C1 segment of cervical spinal cord (tissue), 14 donors: ENCODE measurements at regions not wholly inside any gene's neighbourhood (a gene's known extent, or its start where the extent isn't known, plus 50 kb on each side); places are given as distances from the start of the nearest gene placed in this dataset.
"Not testable (repeated sequence)": the region's sequence is repeated elsewhere in the genome, so short reads cannot be mapped to it uniquely, and the experiment has no call there.

Experiments
- DNase-seq, 14 donors: peaks; one replicate each; lab custom pipeline; 2025; lab: John Stamatoyannopoulos, UW

DNA sequence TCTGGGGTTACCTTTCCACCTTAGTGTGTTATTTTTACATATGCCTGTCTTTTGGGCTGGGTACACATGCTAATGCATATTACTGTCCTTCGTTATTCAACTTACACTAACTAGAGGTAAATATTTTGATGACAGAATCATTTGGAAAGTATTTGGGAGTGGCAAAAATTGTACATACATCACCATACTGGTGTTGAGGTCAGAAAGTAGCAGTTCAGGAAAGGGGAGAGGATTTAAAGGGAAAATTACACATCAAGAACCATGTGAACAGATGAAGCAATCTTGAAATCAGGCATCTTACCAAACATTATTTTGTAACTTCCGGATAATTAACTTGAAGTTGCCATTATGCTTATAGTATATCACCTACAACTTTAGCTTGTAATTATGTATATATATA lies 379.7 kb downstream of the RND3 start:
- no peak for DNase-seq

DNA sequence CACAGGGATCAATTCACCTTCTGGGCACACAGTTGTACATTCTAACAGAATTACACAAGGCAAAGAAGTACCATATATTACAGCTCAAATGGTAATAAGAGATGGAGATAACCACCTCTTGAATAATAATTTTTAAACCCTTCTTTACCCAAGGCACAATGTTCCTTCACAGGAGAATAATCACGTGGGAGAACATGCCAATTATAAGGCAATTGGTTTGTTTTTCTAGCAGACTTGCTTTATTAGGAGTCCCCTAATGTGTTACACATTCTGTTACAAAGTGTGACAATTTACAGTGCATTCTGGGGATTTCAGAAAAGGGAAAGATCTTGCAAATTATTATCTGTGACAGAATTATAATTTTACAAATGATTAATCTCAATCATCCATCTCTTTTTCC lies 380.3 kb downstream of the RND3 start:
- DNase-seq: no peak

DNA sequence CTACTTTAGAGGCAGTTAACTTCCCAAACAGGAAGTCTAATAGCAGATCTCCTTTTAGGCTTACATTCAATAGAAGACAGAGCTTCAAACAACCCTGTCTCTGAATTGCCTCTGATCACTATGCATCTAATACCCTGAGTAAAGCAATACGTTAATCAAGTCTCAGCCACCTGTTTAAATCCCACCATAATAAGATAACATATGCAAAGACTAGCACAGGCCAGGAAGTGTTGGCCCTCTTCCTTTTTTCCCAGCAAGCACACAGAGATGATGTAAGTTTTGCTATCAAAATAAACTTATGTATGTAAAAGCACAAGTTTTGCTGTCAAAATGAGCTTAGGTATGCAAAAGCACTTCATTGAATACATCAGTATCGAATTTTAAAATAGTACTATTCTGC lies 385.5 kb downstream of the RND3 start:
- DNase-seq: no peak

DNA sequence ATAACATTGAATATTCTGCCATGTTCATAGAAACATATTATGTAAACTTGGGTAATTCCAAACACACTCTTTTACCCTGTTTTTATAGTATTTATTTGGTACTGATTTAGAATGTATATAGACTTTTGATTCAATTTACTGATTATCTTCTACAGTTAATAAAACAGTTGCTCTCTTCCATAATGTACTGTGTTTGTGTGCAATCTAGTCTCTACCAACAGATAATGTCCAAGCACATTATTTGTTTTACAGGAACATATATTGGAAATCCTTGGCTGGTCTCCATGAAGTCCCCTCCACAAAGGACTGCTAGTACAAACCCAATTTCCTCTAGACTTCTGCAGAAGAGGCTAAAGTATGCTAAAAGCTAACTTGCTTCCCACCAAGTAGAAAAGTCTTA lies 386.6 kb downstream of the RND3 start:
- DNase-seq: no peak

DNA sequence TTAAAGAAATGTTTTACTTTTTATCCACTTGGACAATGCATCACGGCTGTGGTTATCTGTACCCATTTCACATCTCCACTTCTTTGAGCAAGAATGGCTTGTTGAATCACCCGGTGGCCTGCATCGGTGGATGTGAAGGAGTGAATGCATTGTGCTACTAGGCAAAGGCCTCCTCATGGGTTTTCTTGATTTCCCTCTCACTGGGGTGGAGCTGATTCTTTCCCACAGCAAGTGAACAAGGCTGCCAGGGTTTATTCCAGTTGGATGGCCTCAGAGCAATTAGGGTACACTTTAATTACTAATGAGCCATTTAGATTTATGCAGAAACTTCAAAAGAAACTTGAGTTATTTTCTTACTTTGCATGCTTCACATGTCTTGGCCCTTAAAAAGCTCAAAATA lies 387.1 kb downstream of the RND3 start:
- no peak for DNase-seq

DNA sequence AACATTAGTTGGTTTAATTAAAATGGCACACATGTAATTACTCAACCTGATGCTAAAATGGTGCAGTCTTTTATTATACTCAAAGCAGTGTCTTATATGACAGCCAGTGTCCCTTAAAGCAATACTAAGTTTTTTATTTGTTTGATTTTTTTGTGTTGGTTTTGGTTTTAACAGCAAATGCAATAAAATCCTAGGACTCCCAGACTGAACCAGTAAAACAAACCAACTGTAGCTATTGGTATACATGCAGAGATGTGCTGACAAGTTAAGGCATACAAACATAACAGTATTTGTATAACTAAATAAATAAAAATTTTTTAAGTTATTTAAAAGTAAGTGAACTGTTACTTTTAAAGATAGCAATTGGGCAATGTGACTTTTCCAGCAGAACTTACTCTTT lies 387.7 kb downstream of the RND3 start:
- DNase-seq: no peak

DNA sequence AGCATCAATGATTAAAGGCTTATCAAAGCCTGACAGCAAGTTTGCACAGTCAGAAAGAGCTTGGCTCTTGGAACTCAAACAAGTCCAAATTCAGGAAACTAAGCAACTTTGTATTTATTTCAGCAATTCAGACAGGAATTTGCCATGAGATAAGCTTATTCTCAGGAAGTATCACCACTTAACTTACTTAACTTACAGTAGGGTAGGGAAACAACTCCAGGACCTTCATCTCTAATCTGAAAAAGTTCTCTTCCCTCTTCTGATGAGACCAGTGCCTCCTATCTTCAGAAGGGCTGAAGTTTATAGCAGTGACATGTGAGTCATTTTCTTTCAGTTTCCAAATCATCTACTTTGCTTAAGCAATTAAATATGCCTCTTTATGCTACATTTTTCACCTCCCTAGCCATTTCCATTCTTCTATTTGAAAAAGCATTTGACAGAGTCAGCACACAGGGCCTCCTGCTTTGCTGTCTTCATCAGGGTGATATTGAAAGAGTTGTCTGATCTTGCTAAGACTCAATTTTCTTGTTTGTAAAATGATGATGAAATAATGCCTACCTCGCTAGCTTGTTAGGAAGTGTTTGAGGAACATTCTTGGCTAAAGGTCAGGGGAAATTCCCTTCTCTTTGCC lies 389.5 kb downstream of the RND3 start:
- no peak for DNase-seq

DNA sequence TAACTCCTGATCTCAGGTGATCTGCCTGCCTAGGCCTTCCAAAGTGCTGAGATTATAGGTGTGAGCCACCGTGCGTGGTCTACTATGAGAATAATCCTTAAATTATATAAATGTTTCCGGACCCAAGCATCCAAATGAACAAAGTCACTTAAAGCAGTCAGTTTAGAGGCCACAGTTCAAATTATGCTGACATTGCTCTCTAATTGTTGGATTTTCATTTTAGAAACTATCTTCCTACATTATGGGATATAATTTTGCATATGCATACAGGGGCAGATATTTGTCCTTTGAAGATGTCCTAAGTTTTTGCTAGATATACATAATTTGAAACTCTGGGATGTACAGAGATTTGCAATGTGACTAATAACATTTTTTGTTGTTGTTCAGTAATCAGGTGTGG lies 390.1 kb downstream of the RND3 start:
- no peak for DNase-seq

DNA sequence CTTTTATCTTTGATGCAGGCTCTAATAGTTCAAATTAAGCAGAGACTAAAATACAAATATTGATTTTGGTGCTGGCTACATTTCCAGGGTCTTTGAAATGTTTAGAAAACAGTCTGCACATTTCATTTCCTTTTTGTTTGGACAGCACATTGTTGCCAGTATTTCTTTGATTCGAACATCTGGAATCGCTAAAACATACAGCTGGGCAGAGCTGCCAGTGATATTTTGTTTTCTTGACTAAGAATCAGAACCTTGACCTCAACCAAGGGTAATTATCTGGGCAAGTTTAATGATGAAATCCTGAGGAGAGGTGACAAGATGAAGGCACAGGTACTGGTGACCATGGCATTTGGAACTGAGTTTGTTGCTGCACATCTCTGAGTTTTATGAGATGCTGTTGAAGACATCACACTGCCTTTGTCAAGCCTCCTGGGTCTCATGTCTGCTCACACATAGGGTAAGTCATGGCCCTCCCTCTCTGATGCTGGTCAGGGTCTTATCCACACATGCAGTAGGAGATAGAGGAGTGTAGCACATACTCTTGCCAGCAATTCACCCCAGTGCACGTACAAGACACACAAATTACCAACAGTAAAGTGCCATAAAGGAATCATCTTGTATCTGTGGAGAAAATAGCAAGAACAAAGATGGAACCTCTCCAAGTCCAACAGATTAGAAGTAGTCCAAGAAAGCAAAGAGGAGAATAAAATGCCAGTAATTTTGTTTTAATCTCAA lies 391.9 kb downstream of the RND3 start:
- DNase-seq: no peak

DNA sequence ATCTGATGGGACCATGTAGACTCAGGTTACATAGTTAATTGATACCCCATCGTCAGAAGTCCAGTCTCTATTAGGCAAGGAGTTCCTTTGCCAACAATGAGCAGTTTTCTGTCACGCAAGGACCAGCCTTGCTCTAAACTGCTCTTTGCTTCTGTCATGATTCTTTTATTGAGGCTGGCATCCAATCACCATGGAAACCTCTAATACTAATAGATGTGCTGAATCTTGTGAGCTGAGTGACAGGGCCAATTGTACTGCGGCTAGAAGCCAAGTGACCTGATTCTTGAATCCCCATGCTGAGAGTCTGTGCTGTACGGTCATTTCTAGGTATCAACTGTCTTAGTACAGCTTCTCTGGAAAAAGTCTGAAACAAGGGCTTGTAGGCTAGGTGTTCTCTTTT lies 395.6 kb downstream of the RND3 start:
- peak in 1 of 14 donors; percentile 35 for DNase-seq

DNA sequence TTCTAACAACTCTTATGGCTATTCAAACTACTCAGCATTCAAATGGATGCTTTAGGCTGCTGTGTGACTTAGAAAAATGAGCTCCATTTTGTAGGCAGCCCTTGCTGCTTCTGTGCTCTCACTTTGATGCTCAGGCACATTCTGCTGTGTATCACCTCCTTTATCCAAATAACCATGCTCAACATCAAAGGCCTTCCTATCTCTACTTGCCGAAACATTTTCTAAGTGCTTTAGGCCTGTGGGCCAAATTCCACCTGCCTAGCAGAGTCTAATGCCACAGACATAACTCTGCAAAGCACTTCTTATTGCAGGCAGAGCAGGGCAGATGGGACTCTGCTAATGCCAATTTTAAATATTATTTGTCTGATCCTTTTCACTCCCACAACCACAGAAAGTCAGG lies 397.4 kb downstream of the RND3 start:
- no peak for DNase-seq

DNA sequence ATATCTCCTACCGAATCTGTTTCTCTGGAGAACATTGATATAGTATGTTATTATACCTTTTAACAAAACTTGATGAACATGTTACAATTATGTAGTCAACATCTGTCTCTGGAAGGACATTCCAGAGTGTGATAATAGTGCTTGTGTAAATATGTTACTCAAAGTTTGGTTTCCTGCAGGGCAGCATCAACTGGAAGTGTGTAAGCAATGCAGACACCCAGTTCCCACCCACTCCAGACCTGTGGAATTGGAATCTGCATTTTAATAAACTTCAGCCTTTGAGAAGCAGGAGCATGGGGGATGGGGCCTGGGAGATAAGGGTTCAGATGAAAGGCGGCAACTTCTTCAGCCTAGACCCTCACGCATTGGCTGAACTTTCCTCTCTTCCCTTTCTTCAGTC lies 398.9 kb downstream of the RND3 start:
- DNase-seq: no peak

DNA sequence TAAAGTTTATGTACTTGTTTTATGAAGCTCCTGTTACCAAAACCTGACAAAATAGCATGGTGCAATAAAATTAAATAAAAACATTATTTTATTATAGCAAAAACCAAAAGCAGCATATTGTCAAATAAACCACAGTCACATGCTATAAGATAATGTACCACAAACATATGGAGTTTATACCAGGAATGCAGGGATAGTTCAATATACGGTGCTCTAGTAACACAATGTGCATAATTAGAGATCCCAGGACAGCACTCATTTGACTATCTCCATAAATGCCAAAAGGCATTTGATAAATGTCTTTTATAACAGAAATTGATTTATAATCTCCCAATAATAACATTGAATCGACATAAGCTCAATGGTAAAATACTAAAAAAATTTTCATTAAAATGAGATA lies 402.0 kb downstream of the RND3 start:
- no peak for DNase-seq

DNA sequence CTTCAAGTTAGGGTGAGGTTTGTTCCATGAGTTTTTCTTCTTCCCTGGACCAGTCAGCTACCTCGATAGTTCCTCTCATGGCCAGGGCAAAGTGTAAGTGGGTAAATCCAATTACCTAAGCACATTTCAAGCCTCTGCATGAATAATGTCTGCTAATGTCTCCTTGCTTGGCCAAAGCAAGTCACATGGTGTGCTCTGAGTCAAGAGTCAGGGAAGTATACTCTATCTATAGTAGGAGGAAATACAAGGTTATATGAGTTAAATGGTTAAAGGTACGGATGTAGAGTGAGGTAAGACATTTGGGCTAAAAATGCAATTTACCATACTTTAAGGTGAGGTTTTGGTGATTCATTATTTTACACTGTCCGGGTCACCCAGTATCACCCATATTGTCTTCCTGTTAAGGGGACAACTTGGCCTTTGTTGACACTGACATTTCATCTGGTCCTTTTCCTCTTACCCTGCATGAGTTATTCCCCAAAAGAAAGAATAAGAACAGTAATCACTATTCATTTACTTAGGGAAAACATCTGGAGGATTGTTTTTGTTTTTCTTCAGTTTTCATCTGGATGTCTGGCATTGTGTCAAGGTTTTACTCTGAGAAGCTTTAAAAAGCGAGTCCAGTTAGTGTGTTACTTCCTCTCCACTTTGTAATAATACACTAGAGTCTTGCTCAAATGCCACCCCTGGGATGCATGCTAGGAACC lies 405.5 kb downstream of the RND3 start:
- DNase-seq: no peak

DNA sequence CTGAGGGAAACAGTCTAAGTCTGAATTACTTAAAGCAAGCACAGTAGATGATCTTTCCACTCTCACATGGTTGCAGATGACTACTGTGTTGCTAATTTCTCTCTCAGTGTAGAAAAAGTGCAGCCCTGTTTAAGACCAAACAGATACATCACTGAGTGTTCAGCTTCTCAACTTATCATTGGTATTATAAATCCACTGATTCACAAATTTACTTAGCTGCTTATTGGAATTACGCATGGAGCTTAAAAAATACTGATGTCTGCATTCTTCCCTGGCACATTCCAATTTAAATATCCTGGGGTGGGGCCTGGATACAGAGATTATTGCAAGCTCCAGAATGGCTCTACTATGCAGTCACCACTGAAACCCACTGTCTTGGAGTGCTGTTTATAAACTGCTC lies 411.2 kb downstream of the RND3 start:
- no peak for DNase-seq

DNA sequence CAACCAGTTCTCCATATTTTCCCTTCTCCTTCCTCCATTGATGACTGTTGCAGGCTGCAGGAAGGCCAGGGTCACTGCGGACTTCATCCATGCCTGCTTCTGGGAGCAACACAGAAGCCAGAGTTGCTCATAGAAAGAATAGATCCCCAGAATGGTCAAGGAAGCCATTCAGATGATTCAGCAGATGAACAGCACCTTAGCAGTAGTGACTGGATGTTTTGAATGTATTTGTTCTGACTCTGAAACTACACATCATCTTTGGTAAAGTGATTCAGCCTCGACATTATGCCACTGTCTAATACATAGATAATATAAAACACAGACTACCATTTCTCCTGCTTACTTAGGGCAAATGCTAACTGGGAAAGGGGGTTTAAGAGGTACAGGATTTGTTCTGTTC lies 411.6 kb downstream of the RND3 start:
- DNase-seq: no peak

DNA sequence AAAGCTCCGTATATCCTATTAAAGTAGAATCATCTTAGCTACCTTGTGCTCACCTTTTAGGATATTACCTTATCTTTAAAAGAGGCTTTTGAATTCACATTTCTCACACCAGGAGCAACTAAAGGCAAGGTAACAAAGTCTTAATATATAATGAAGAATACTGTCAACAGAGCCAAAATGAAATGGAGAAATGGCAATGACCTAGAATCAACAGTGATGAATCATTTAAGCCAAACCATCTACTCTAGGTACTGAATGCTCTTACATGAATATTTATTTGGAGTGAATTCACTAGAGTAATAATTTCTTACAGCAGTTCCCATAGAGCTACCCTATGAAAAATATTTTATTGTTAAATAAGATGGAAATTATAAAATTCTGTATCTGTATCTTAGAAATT lies 421.0 kb downstream of the RND3 start:
- no peak for DNase-seq

DNA sequence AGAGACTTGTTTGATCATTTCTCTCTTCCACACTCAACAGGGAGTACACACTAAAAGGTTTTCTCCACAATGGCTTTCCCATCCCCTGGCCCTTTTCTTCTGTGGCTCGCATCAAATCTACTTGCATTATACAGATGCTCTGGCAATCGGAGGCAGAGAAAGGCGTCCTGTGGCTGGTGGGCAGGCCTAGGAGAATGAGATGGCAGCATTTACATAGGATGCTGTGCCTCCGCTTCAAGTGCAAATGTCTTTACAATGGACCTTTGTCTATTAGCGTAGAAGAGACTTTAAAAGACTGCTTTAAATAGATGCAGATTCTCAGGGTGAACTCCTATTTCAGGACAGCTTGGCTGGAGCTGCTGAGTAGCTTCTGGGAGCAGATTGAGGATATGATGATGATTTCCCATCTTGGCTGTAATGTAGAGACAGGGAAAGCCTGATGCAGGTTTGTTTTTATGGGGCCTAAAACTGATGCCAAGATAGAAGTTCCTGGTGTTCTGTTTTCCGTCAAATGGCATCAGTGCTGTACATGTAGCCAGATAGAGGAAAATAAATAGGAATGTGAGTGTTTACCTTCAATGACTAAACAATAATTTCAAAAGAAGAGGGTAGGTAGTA lies 423.4 kb downstream of the RND3 start:
- DNase-seq: peak in 1 of 14 donors; percentile 67

DNA sequence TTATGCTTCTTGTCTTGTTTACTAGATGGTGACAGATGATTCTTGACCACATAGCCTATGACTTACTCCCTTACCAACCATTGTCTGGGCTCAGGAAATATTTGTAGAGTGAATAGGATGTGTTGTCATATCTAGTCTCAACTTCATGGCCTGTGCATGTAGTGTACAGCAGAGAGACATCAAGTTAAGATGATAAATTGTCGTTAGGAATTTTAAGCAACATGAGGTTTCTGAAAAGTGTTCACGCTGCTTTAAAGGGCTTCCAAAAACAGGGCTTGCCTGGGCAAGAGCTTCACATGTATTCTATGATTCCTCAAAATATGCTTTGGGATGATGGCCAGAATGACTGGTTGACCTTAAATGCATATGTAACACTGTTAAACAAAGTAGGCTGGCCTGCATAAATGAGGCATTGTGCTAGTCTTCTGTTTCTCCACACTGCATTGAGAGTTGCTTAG lies 424.0 kb downstream of the RND3 start:
- DNase-seq: no peak

DNA sequence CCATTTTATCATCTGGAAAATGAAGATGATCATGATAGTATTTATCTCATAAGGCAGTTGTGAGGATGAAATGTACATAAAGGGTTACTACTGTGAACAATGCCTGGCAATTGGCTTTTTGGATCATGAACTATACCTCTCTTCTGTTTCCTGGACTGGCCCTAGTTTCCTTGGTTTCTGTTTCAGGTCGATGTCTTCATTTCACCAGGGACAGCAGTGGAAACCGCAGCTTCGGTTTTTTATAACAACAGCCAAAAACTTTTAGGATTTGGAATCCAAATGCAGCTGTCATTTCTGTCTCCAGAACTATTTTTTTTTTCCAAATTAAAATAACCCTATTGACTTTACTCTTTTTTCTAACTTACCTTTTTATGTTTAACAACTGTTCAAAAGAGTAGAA lies 425.1 kb downstream of the RND3 start:
- DNase-seq: no peak

DNA sequence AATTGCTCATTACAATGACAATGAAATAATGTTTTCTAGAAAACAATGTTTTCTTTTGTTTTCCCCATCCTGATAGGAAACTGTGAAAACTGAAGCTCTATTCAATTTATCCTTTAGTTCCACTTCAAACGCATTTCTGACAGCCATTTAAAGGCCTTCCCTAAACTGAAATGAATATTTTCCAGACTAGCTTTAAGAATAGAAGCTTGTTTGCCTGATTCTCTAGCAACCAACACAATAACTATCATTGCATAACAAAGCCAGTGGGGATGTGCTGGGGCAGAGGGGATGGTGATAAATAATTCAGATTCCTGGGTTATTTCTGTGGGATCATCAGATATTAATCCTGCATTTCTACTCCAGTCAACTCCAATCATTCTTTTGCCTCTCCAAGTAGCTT lies 427.1 kb downstream of the RND3 start:
- peak in 1 of 14 donors; percentile 9 for DNase-seq

DNA sequence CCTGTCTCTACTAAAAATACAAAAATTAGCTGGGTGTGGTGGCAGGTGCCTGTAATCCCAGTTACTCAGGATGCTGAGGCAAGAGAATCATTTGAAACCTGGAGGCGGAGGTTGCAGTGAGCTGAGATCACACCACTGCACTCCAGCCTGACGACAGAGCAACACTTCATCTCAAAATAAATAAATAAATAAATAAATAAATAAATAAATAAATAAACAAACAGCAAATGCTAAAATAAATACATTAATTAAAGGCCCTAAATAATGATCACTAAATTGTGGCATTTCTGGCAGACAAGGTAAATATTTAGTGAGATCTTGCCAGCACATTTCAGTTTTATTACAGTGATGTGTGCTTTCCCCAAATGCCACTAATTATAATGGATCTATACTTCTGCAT lies 427.8 kb downstream of the RND3 start:
- not testable (repeated sequence) for DNase-seq

DNA sequence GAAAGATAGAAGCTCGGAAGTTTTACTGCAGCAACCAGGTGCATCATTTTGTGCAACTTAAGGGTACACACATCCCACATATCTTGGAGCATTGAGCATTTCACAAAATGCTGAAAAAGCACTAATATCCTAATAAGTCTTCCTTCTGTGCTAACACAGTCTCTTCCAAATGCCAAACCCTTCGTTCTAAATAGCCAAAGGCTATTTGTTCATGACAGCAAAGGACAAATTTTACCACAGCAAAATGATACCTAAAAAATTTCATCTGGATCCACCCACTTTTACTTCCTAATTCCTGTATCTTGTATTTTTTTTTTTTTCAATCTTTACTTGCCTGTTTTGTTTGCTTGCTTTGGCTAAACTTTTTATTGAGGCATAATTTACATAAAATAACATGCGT lies 435.0 kb downstream of the RND3 start:
- DNase-seq: no peak
